NCI-H1105 treated with DMSO at 0.1 percent for 48 hours (cell line): ENCODE measurements at regions not wholly inside any gene's neighbourhood (a gene's known extent, or its start where the extent isn't known, plus 50 kb on each side); places are given as distances from the start of the nearest gene placed in this dataset.
A peak's percentile ranks its signal among the peaks of the same experiment; 100 is the strongest.

Source experiments
- DNase-seq: peaks from one replicate; lab custom pipeline; 2025; lab: John Stamatoyannopoulos, UW

GRCh38 chr14:100658181-100658886 lies 68.4 kb upstream of the DLK1 start:
- DNase-seq: peak; percentile 11

GRCh38 chr14:100659345-100660001 lies 67.2 kb upstream of the DLK1 start:
- DNase-seq: no peak

- no peak for DNase-seq
These were observed 66.2 kb upstream of the DLK1 start for GRCh38 chr14:100660498-100660881.

GRCh38 chr14:100660882-100661635 lies 65.6 kb upstream of the DLK1 start:
- DNase-seq: peak; percentile 27

GRCh38 chr14:100662879-100663760 lies 63.6 kb upstream of the DLK1 start:
- DNase-seq: peak; percentile 47

- no peak for DNase-seq
These were observed 63.0 kb upstream of the DLK1 start for GRCh38 chr14:100663761-100664052.

GRCh38 chr14:100664231-100664630 lies 62.5 kb upstream of the DLK1 start:
- no peak for DNase-seq

- DNase-seq: no peak
These were observed 61.7 kb upstream of the DLK1 start for GRCh38 chr14:100664841-100665510.

GRCh38 chr14:100665511-100666032 lies 61.1 kb upstream of the DLK1 start:
- DNase-seq: no peak

- DNase-seq: no peak
These were observed 60.3 kb upstream of the DLK1 start for GRCh38 chr14:100666403-100666802.

GRCh38 chr14:100666851-100667250 lies 59.8 kb upstream of the DLK1 start:
- no peak for DNase-seq

- no peak for DNase-seq
These were observed 59.0 kb upstream of the DLK1 start for GRCh38 chr14:100667656-100668055.

- DNase-seq: no peak
These were observed 58.3 kb upstream of the DLK1 start for GRCh38 chr14:100668352-100668751.

- no peak for DNase-seq
These were observed 57.7 kb upstream of the DLK1 start for GRCh38 chr14:100669011-100669412.

GRCh38 chr14:100669468-100669867 lies 57.2 kb upstream of the DLK1 start:
- no peak for DNase-seq

- no peak for DNase-seq
These were observed 56.5 kb upstream of the DLK1 start for GRCh38 chr14:100670017-100670752.

GRCh38 chr14:100670753-100671049 lies 56.0 kb upstream of the DLK1 start:
- DNase-seq: peak; percentile 89

GRCh38 chr14:100671386-100671901 lies 55.2 kb upstream of the DLK1 start:
- no peak for DNase-seq

GRCh38 chr14:100671906-100672305 lies 54.8 kb upstream of the DLK1 start:
- DNase-seq: no peak

- DNase-seq: peak; percentile 98
These were observed 53.4 kb upstream of the DLK1 start for GRCh38 chr14:100673085-100673806.
